ENCODE measurements at regions not wholly inside any gene's neighbourhood (a gene's known extent, or its start where the extent isn't known, plus 50 kb on each side); places are given as distances from the start of the nearest gene placed in this dataset.

GRCh38 chr11:116636341-116636929 is 136.4 kb downstream of the BUD13 start:
- Histone ChIP-seq H3K27ac (ENCODE audit: low read depth, low read length) (no peak overlapping the region), H3K36me3 (ENCODE audit: control insufficient read depth, insufficient read depth, low read length) (no peaks in the 10 kb centered on the region), H3K4me3 (ENCODE audit: low read depth, low read length) (no peak overlapping the region), H3K4me1 (ENCODE audit: control insufficient read depth, insufficient read depth, low read length) (peaks cover 15% of the 10 kb centered on the region), H3K27me3 (ENCODE audit: control insufficient read depth, insufficient read depth, low read length) (no peaks in the 10 kb centered on the region), H3K9me3 (ENCODE audit: control insufficient read depth, insufficient read depth, low read length) (no peaks in the 10 kb centered on the region)
- 78% methylated on average over 12 of the region's 15 CpGs for WGBS (ENCODE audit: insufficient coverage)
- DNase-seq (ENCODE audit: low read depth in 4 of 6, low spot score in 6 of 6), result no peak

GRCh38 chr11:116631201-116631600 is 141.6 kb downstream of the BUD13 start:
- H3K27me3 ChIP-seq (ENCODE audit: control insufficient read depth, insufficient read depth, low read length), result no peaks in the 10 kb centered on the region
- no peaks in the 10 kb centered on the region for H3K9me3 ChIP-seq (ENCODE audit: control insufficient read depth, insufficient read depth, low read length)
- no peak for DNase-seq (ENCODE audit: low read depth in 4 of 6, low spot score in 6 of 6)
- 67% methylated on average over 1 of the region's 3 CpGs for WGBS (ENCODE audit: insufficient coverage)
- H3K36me3 ChIP-seq (ENCODE audit: control insufficient read depth, insufficient read depth, low read length), result no peaks in the 10 kb centered on the region
- H3K27ac ChIP-seq (ENCODE audit: low read depth, low read length), result no peak overlapping the region
- H3K4me1 ChIP-seq (ENCODE audit: control insufficient read depth, insufficient read depth, low read length), result peaks cover 7% of the 10 kb centered on the region
- no peak overlapping the region for H3K4me3 ChIP-seq (ENCODE audit: low read depth, low read length)

GRCh38 chr11:116618461-116618860 is 154.3 kb downstream of the BUD13 start:
- no peak for DNase-seq (ENCODE audit: low read depth in 4 of 6, low spot score in 6 of 6)
- H3K4me3 ChIP-seq (ENCODE audit: low read depth, low read length), result no peak overlapping the region
- H3K27me3 ChIP-seq (ENCODE audit: control insufficient read depth, insufficient read depth, low read length), result no peaks in the 10 kb centered on the region
- H3K36me3 ChIP-seq (ENCODE audit: control insufficient read depth, insufficient read depth, low read length), result no peaks in the 10 kb centered on the region
- H3K4me1 ChIP-seq (ENCODE audit: control insufficient read depth, insufficient read depth, low read length), result no peaks in the 10 kb centered on the region
- no peaks in the 10 kb centered on the region for H3K9me3 ChIP-seq (ENCODE audit: control insufficient read depth, insufficient read depth, low read length)
- H3K27ac ChIP-seq (ENCODE audit: low read depth, low read length), result no peak overlapping the region
- WGBS (ENCODE audit: insufficient coverage), result 100% methylated on average over 1 of the region's 1 CpG

GRCh38 chr11:116615211-116615865 is 157.4 kb downstream of the BUD13 start:
- H3K4me1 ChIP-seq (ENCODE audit: control insufficient read depth, insufficient read depth, low read length), result peaks cover 5% of the 10 kb centered on the region
- H3K4me3 ChIP-seq (ENCODE audit: low read depth, low read length), result no peak overlapping the region
- 73% methylated on average over 6 of the region's 7 CpGs for WGBS (ENCODE audit: insufficient coverage)
- no peak for DNase-seq (ENCODE audit: low read depth in 4 of 6, low spot score in 6 of 6)
- no peaks in the 10 kb centered on the region for H3K9me3 ChIP-seq (ENCODE audit: control insufficient read depth, insufficient read depth, low read length)
- H3K27ac ChIP-seq (ENCODE audit: low read depth, low read length), result no peak overlapping the region
- H3K27me3 ChIP-seq (ENCODE audit: control insufficient read depth, insufficient read depth, low read length), result peaks cover 2% of the 10 kb centered on the region
- H3K36me3 ChIP-seq (ENCODE audit: control insufficient read depth, insufficient read depth, low read length), result no peaks in the 10 kb centered on the region

- Histone ChIP-seq H3K27ac (ENCODE audit: low read depth, low read length) (no peak overlapping the region), H3K9me3 (ENCODE audit: control insufficient read depth, insufficient read depth, low read length) (no peaks in the 10 kb centered on the region), H3K4me3 (ENCODE audit: low read depth, low read length) (no peak overlapping the region), H3K27me3 (ENCODE audit: control insufficient read depth, insufficient read depth, low read length) (peaks cover 2% of the 10 kb centered on the region), H3K4me1 (ENCODE audit: control insufficient read depth, insufficient read depth, low read length) (peaks cover 9% of the 10 kb centered on the region), H3K36me3 (ENCODE audit: control insufficient read depth, insufficient read depth, low read length) (no peaks in the 10 kb centered on the region)
- DNase-seq (ENCODE audit: low read depth in 4 of 6, low spot score in 6 of 6), result no peak
- WGBS (ENCODE audit: insufficient coverage), result 89% methylated on average over 5 of the region's 11 CpGs
Measured at GRCh38 chr11:116614306-116615210, 158.2 kb downstream of the BUD13 start.

- Histone ChIP-seq H3K9me3 (ENCODE audit: control insufficient read depth, insufficient read depth, low read length) (no peaks in the 10 kb centered on the region), H3K4me1 (ENCODE audit: control insufficient read depth, insufficient read depth, low read length) (peaks cover 9% of the 10 kb centered on the region), H3K27me3 (ENCODE audit: control insufficient read depth, insufficient read depth, low read length) (peaks cover 2% of the 10 kb centered on the region), H3K4me3 (ENCODE audit: low read depth, low read length) (no peak overlapping the region), H3K27ac (ENCODE audit: low read depth, low read length) (no peak overlapping the region), H3K36me3 (ENCODE audit: control insufficient read depth, insufficient read depth, low read length) (no peaks in the 10 kb centered on the region)
- WGBS (ENCODE audit: insufficient coverage), result 60% methylated on average over 26 of the region's 27 CpGs
- peak in 2 of 6 donors; percentile 30 to 89 for DNase-seq (ENCODE audit: low read depth in 4 of 6, low spot score in 6 of 6)
Measured at GRCh38 chr11:116613206-116613875, 159.4 kb downstream of the BUD13 start.

- no peaks in the 10 kb centered on the region for H3K36me3 ChIP-seq (ENCODE audit: control insufficient read depth, insufficient read depth, low read length)
- H3K27me3 ChIP-seq (ENCODE audit: control insufficient read depth, insufficient read depth, low read length), result peaks cover 2% of the 10 kb centered on the region
- no peak for DNase-seq (ENCODE audit: low read depth in 4 of 6, low spot score in 6 of 6)
- no peak overlapping the region for H3K4me3 ChIP-seq (ENCODE audit: low read depth, low read length)
- WGBS (ENCODE audit: insufficient coverage), result no CpG with 5 or more reads among the region's 4 CpGs
- H3K4me1 ChIP-seq (ENCODE audit: control insufficient read depth, insufficient read depth, low read length), result peaks cover 9% of the 10 kb centered on the region
- no peaks in the 10 kb centered on the region for H3K9me3 ChIP-seq (ENCODE audit: control insufficient read depth, insufficient read depth, low read length)
- H3K27ac ChIP-seq (ENCODE audit: low read depth, low read length), result no peak overlapping the region
Measured at GRCh38 chr11:116611998-116612620, 160.7 kb downstream of the BUD13 start.

- H3K9me3 ChIP-seq (ENCODE audit: control insufficient read depth, insufficient read depth, low read length), result no peaks in the 10 kb centered on the region
- DNase-seq (ENCODE audit: low read depth in 4 of 6, low spot score in 6 of 6), result no peak
- 83% methylated on average over 5 of the region's 7 CpGs for WGBS (ENCODE audit: insufficient coverage)
- H3K27me3 ChIP-seq (ENCODE audit: control insufficient read depth, insufficient read depth, low read length), result peaks cover 2% of the 10 kb centered on the region
- H3K4me1 ChIP-seq (ENCODE audit: control insufficient read depth, insufficient read depth, low read length), result peaks cover 9% of the 10 kb centered on the region
- no peak overlapping the region for H3K4me3 ChIP-seq (ENCODE audit: low read depth, low read length)
- H3K36me3 ChIP-seq (ENCODE audit: control insufficient read depth, insufficient read depth, low read length), result no peaks in the 10 kb centered on the region
- no peak overlapping the region for H3K27ac ChIP-seq (ENCODE audit: low read depth, low read length)
Measured at GRCh38 chr11:116610190-116610589, 162.6 kb downstream of the BUD13 start.

- Histone ChIP-seq H3K4me3 (ENCODE audit: low read depth, low read length) (no peak overlapping the region), H3K4me1 (ENCODE audit: control insufficient read depth, insufficient read depth, low read length) (peaks cover 4% of the 10 kb centered on the region), H3K36me3 (ENCODE audit: control insufficient read depth, insufficient read depth, low read length) (no peaks in the 10 kb centered on the region), H3K27ac (ENCODE audit: low read depth, low read length) (no peak overlapping the region), H3K9me3 (ENCODE audit: control insufficient read depth, insufficient read depth, low read length) (no peaks in the 10 kb centered on the region), H3K27me3 (ENCODE audit: control insufficient read depth, insufficient read depth, low read length) (peaks cover 2% of the 10 kb centered on the region)
- no peak for DNase-seq (ENCODE audit: low read depth in 4 of 6, low spot score in 6 of 6)
Measured at GRCh38 chr11:116607027-116607426, 165.8 kb downstream of the BUD13 start.
